ENCODE measurements at regions not wholly inside any gene's neighbourhood (a gene's known extent, or its start where the extent isn't known, plus 50 kb on each side); places are given as distances from the start of the nearest gene placed in this dataset.
"Not testable (repeated sequence)": the region's sequence is repeated elsewhere in the genome, so short reads cannot be mapped to it uniquely, and the experiment has no call there.

GRCh38 chr15:20124668-20125067, 416.9 kb downstream of the GOLGA6L6 start:
- not testable (repeated sequence) for H3K27me3 ChIP-seq (ENCODE audit: insufficient read depth, low read length); H3K4me3 ChIP-seq (ENCODE audit: low read depth, low read length, poor library complexity, severe bottlenecking); H3K9ac ChIP-seq (ENCODE audit: low read length); H3K36me3 ChIP-seq (ENCODE audit: insufficient read depth, low read length); H3K79me2 ChIP-seq (ENCODE audit: insufficient read depth, low read length); H3F3A ChIP-seq (ENCODE audit: insufficient read depth, low read length); H3K4me2 ChIP-seq (ENCODE audit: low read length); H3K9me2 ChIP-seq (ENCODE audit: low read depth, low read length); H3K27ac ChIP-seq (ENCODE audit: low read depth, low read length, poor library complexity, severe bottlenecking); H3K4me1 ChIP-seq (ENCODE audit: insufficient read depth, low read length, severe bottlenecking); H3K9me3 ChIP-seq (ENCODE audit: low read length); H2AFZ ChIP-seq (ENCODE audit: low read length); H4K20me1 ChIP-seq (ENCODE audit: insufficient read depth, low read length)

DNA sequence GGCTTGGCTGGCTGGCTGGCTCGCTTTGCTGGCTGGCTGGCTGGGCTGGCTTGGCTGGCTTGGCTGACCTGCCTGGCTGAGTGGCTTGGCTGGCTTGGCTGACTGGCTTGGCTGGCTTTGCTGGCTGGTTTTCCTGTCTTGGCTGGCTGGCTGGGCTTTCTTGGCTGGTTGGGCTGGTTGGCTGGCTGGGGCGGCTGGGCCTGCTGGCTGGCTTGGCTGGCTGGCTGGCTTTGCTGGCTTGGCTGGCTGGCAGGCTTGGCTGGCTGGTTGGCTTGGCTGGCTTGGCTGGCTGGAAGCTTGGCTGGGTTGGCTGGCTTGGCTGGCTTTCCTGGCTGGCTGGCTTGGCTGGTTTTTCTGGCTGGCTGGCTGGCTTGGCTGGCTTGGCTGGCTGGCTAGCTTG, 435.6 kb downstream of the GOLGA6L6 start:
- H3K27me3 ChIP-seq (ENCODE audit: insufficient read depth, low read length): no peaks in the 10 kb centered on the region
- no peaks in the 10 kb centered on the region for H3F3A ChIP-seq (ENCODE audit: insufficient read depth, low read length)
- no peaks in the 10 kb centered on the region for H3K79me2 ChIP-seq (ENCODE audit: insufficient read depth, low read length)
- H4K20me1 ChIP-seq (ENCODE audit: insufficient read depth, low read length): no peaks in the 10 kb centered on the region
- TF ChIP-seq, protein P1, sequence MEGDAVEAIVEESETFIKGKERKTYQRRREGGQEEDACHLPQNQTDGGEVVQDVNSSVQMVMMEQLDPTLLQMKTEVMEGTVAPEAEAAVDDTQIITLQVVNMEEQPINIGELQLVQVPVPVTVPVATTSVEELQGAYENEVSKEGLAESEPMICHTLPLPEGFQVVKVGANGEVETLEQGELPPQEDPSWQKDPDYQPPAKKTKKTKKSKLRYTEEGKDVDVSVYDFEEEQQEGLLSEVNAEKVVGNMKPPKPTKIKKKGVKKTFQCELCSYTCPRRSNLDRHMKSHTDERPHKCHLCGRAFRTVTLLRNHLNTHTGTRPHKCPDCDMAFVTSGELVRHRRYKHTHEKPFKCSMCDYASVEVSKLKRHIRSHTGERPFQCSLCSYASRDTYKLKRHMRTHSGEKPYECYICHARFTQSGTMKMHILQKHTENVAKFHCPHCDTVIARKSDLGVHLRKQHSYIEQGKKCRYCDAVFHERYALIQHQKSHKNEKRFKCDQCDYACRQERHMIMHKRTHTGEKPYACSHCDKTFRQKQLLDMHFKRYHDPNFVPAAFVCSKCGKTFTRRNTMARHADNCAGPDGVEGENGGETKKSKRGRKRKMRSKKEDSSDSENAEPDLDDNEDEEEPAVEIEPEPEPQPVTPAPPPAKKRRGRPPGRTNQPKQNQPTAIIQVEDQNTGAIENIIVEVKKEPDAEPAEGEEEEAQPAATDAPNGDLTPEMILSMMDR (IDR thresholded peaks at IDR 0.05; ENCODE audit: low read length): no peak
- no peak for TF ChIP-seq EZH2 (IDR thresholded peaks at IDR 0.05; ENCODE audit: borderline replicate concordance, low read length)
- no peaks in the 10 kb centered on the region for H3K4me1 ChIP-seq (ENCODE audit: insufficient read depth, low read length, severe bottlenecking)
- no peak overlapping the region for H3K4me3 ChIP-seq (ENCODE audit: low read depth, low read length, poor library complexity, severe bottlenecking)
- H3K9me2 ChIP-seq (ENCODE audit: low read depth, low read length): no peaks in the 10 kb centered on the region
- no peak overlapping the region for H2AFZ ChIP-seq (ENCODE audit: low read length)
- no peaks in the 10 kb centered on the region for H3K36me3 ChIP-seq (ENCODE audit: insufficient read depth, low read length)
- H3K9ac ChIP-seq (ENCODE audit: low read length): no peak overlapping the region
- no peaks in the 10 kb centered on the region for H3K9me3 ChIP-seq (ENCODE audit: low read length)
- no peak overlapping the region for H3K27ac ChIP-seq (ENCODE audit: low read depth, low read length, poor library complexity, severe bottlenecking)
- H3K4me2 ChIP-seq (ENCODE audit: low read length): no peak overlapping the region

- H4K20me1 ChIP-seq (ENCODE audit: insufficient read depth, low read length); H3F3A ChIP-seq (ENCODE audit: insufficient read depth, low read length); H3K27me3 ChIP-seq (ENCODE audit: insufficient read depth, low read length); H3K79me2 ChIP-seq (ENCODE audit: insufficient read depth, low read length); H3K4me1 ChIP-seq (ENCODE audit: insufficient read depth, low read length, severe bottlenecking); H3K9ac ChIP-seq (ENCODE audit: low read length); H3K9me2 ChIP-seq (ENCODE audit: low read depth, low read length); H3K9me3 ChIP-seq (ENCODE audit: low read length); H3K36me3 ChIP-seq (ENCODE audit: insufficient read depth, low read length); H2AFZ ChIP-seq (ENCODE audit: low read length); H3K4me2 ChIP-seq (ENCODE audit: low read length); H3K27ac ChIP-seq (ENCODE audit: low read depth, low read length, poor library complexity, severe bottlenecking); H3K4me3 ChIP-seq (ENCODE audit: low read depth, low read length, poor library complexity, severe bottlenecking): not testable (repeated sequence)
Measured at GRCh38 chr15:20105011-20105990, 436.3 kb downstream of the GOLGA6L6 start.

DNA sequence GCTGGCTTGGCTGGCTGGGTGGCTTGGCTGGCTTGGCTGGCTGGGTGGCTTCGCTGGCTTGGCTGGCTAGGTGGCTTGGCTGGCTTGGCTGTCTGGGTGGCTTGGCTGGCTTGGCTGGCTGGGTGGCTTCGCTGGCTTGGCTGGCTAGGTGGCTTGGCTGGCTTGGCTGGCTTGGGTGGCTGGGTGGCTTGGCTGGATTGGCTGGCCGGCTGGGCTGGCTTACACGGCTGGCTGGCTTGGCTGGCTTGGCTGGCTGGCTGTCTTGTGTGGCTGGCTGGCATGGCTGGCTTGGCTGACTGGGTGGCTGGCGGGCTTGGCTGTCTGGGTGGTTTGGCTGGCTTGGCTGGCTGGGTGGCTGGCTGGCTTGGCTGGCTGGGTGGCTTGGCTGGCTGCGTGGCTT, 437.0 kb downstream of the GOLGA6L6 start:
- not testable (repeated sequence) for H3K79me2 ChIP-seq (ENCODE audit: insufficient read depth, low read length); H3K4me2 ChIP-seq (ENCODE audit: low read length); H3K9ac ChIP-seq (ENCODE audit: low read length); H3K36me3 ChIP-seq (ENCODE audit: insufficient read depth, low read length); H3K9me2 ChIP-seq (ENCODE audit: low read depth, low read length); H3K4me3 ChIP-seq (ENCODE audit: low read depth, low read length, poor library complexity, severe bottlenecking); H3K4me1 ChIP-seq (ENCODE audit: insufficient read depth, low read length, severe bottlenecking); H3K9me3 ChIP-seq (ENCODE audit: low read length); H4K20me1 ChIP-seq (ENCODE audit: insufficient read depth, low read length); H3K27ac ChIP-seq (ENCODE audit: low read depth, low read length, poor library complexity, severe bottlenecking); H3K27me3 ChIP-seq (ENCODE audit: insufficient read depth, low read length); H3F3A ChIP-seq (ENCODE audit: insufficient read depth, low read length); H2AFZ ChIP-seq (ENCODE audit: low read length)

DNA sequence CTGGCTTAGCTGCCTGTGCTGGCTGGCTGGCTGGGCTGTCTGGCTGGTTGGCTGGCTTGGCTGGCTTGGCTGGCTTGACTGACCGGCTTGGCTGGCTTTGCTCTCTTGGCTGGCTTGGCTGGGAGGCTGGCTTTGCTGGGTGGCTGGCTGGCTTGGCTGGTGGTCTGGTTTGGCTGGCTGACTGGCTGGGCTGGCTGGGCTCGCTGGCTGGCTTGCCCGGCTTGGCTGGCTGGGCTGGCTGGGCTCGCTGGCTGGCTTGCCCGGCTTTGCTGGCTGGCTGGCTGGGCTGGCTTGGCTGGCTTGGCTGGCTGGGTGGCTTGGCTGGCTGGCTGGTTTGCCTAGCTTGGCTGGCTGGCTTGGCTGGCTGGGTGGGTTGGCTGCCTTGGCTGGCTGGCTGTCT, 438.7 kb downstream of the GOLGA6L6 start:
- H3K9me3 ChIP-seq (ENCODE audit: low read length); H3K36me3 ChIP-seq (ENCODE audit: insufficient read depth, low read length); H3K4me3 ChIP-seq (ENCODE audit: low read depth, low read length, poor library complexity, severe bottlenecking); H3K27me3 ChIP-seq (ENCODE audit: insufficient read depth, low read length); H3K4me1 ChIP-seq (ENCODE audit: insufficient read depth, low read length, severe bottlenecking); H4K20me1 ChIP-seq (ENCODE audit: insufficient read depth, low read length); H3F3A ChIP-seq (ENCODE audit: insufficient read depth, low read length); H3K27ac ChIP-seq (ENCODE audit: low read depth, low read length, poor library complexity, severe bottlenecking); H3K79me2 ChIP-seq (ENCODE audit: insufficient read depth, low read length); H3K4me2 ChIP-seq (ENCODE audit: low read length); H3K9ac ChIP-seq (ENCODE audit: low read length); H3K9me2 ChIP-seq (ENCODE audit: low read depth, low read length); H2AFZ ChIP-seq (ENCODE audit: low read length): not testable (repeated sequence)

DNA sequence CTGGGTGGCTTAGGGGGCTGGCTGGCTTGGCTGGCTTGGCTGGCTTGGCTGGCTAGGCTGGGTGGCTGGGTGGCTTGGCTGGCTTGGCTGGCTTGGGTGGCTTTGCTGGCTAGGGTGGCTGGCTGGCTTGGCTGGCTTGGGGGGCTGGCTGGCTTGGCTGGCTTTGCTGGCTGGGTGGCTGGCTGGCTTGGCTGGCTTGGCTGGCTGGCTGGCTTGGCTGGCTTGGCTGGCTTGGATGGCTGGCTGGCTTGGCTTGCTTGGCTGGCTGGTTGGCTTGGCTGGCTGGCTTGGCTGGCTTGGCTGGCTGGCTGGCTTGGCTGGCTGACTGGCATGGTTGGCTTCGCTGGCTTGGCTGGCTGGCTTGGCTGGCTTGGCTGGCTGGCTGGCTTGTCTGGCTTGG, 439.4 kb downstream of the GOLGA6L6 start:
- not testable (repeated sequence) for H3K9ac ChIP-seq (ENCODE audit: low read length); H3K4me1 ChIP-seq (ENCODE audit: insufficient read depth, low read length, severe bottlenecking); H3K4me2 ChIP-seq (ENCODE audit: low read length); H3K36me3 ChIP-seq (ENCODE audit: insufficient read depth, low read length); H4K20me1 ChIP-seq (ENCODE audit: insufficient read depth, low read length); H2AFZ ChIP-seq (ENCODE audit: low read length); H3K27ac ChIP-seq (ENCODE audit: low read depth, low read length, poor library complexity, severe bottlenecking); H3K27me3 ChIP-seq (ENCODE audit: insufficient read depth, low read length); H3K79me2 ChIP-seq (ENCODE audit: insufficient read depth, low read length); H3K4me3 ChIP-seq (ENCODE audit: low read depth, low read length, poor library complexity, severe bottlenecking); H3F3A ChIP-seq (ENCODE audit: insufficient read depth, low read length); H3K9me3 ChIP-seq (ENCODE audit: low read length); H3K9me2 ChIP-seq (ENCODE audit: low read depth, low read length)

- not testable (repeated sequence) for H3K4me1 ChIP-seq (ENCODE audit: insufficient read depth, low read length, severe bottlenecking); H4K20me1 ChIP-seq (ENCODE audit: insufficient read depth, low read length); H3K9me3 ChIP-seq (ENCODE audit: low read length); H3K9ac ChIP-seq (ENCODE audit: low read length); H2AFZ ChIP-seq (ENCODE audit: low read length); H3K27ac ChIP-seq (ENCODE audit: low read depth, low read length, poor library complexity, severe bottlenecking); H3K36me3 ChIP-seq (ENCODE audit: insufficient read depth, low read length); H3K27me3 ChIP-seq (ENCODE audit: insufficient read depth, low read length); H3K9me2 ChIP-seq (ENCODE audit: low read depth, low read length); H3K79me2 ChIP-seq (ENCODE audit: insufficient read depth, low read length); H3F3A ChIP-seq (ENCODE audit: insufficient read depth, low read length); H3K4me2 ChIP-seq (ENCODE audit: low read length); H3K4me3 ChIP-seq (ENCODE audit: low read depth, low read length, poor library complexity, severe bottlenecking)
Measured at GRCh38 chr15:20101281-20101680, 440.3 kb downstream of the GOLGA6L6 start.
